Trophoblast cell (in vitro differentiated cells and primary cell): ENCODE measurements at regions not wholly inside any gene's neighbourhood (a gene's known extent, or its start where the extent isn't known, plus 50 kb on each side); places are given as distances from the start of the nearest gene placed in this dataset.

Experiments used
- DNase-seq, 2 donors: peaks; one replicate each; pipeline ENCODE4 v3.0.0-alpha.2; 2016
- H2AFZ ChIP-seq: 2 replicates; pipeline ENCODE4 v1.6.1; 2013; ENCODE audit warnings: low read length, moderate library complexity, mild to moderate bottlenecking; ENCODE audit not compliant: insufficient read depth, poor library complexity
- H2AK5ac ChIP-seq: 2 replicates; pipeline ENCODE4 v1.6.1; 2013; ENCODE audit warnings: mild to moderate bottlenecking, low read length
- H2BK120ac ChIP-seq: 2 replicates; pipeline ENCODE4 v1.6.1; 2013; ENCODE audit warnings: low read length, mild to moderate bottlenecking, moderate library complexity; ENCODE audit not compliant: insufficient read depth, poor library complexity
- H2BK12ac ChIP-seq: 2 replicates; pipeline ENCODE4 v1.6.1; 2013; ENCODE audit warnings: mild to moderate bottlenecking, low read length, moderate library complexity
- H2BK5ac ChIP-seq: 2 replicates; pipeline ENCODE4 v1.6.1; 2013; ENCODE audit warnings: low read length, low read depth, moderate library complexity, mild to moderate bottlenecking; ENCODE audit not compliant: poor library complexity
- H3K14ac ChIP-seq: 2 replicates; pipeline ENCODE4 v1.6.1; 2013; ENCODE audit warnings: mild to moderate bottlenecking, low read length
- H3K18ac ChIP-seq: 2 replicates; pipeline ENCODE4 v1.6.1; 2013; ENCODE audit warnings: mild to moderate bottlenecking, low read length
- H3K23ac ChIP-seq: 2 replicates; pipeline ENCODE4 v1.6.1; 2013; ENCODE audit warnings: low read length
- H3K27ac ChIP-seq: 2 replicates; pipeline ENCODE4 v1.5.1; 2013; ENCODE audit warnings: low read depth, mild to moderate bottlenecking, inconsistent platforms, low read length, moderate library complexity
- H3K27me3 ChIP-seq: 2 replicates; pipeline ENCODE4 v1.6.1; 2013; ENCODE audit warnings: inconsistent platforms, mild to moderate bottlenecking, low read length, moderate library complexity; ENCODE audit not compliant: insufficient read depth
- H3K36me3 ChIP-seq, 2 experiments: 1 replicate in 1 of 2; 2 replicates in 1 of 2; pipeline ENCODE4 v1.6.1; 2013; ENCODE audit warnings: low read length in 2 of 2, mild to moderate bottlenecking in 2 of 2, moderate library complexity in 1 of 2; ENCODE audit not compliant: insufficient read depth in 2 of 2, control insufficient read depth in 1 of 2
- H3K4ac ChIP-seq: 2 replicates; pipeline ENCODE4 v1.6.1; 2013; ENCODE audit warnings: low read depth, mild to moderate bottlenecking, low read length, moderate library complexity
- H3K4me1 ChIP-seq, 2 experiments: 1 replicate in 1 of 2; 2 replicates in 1 of 2; pipeline ENCODE4 v1.6.1; 2013; ENCODE audit warnings: low read length in 2 of 2, mild to moderate bottlenecking in 2 of 2, moderate library complexity in 1 of 2; ENCODE audit not compliant: insufficient read depth in 2 of 2, control insufficient read depth in 1 of 2
- H3K4me2 ChIP-seq: 2 replicates; pipeline ENCODE4 v1.6.1; 2013; ENCODE audit warnings: inconsistent platforms, mild to moderate bottlenecking, low read length, moderate library complexity
- H3K4me3 ChIP-seq: 2 replicates; pipeline ENCODE4 v1.5.1; 2013; ENCODE audit warnings: mild to moderate bottlenecking, low read depth, low read length, inconsistent platforms
- H3K79me1 ChIP-seq: one replicate; pipeline ENCODE4 v1.6.1; 2013; ENCODE audit warnings: low read length
- H3K79me2 ChIP-seq: 2 replicates; pipeline ENCODE4 v1.6.1; 2013; ENCODE audit warnings: low read length, mild to moderate bottlenecking; ENCODE audit not compliant: control insufficient read depth, insufficient read depth, poor library complexity
- H3K9ac ChIP-seq: 2 replicates; pipeline ENCODE4 v1.6.1; 2013; ENCODE audit warnings: mild to moderate bottlenecking, low read length
- H3K9me3 ChIP-seq: 2 replicates; pipeline ENCODE4 v1.6.1; 2013; ENCODE audit warnings: low read depth, mild to moderate bottlenecking, control low read depth, inconsistent platforms, low read length; ENCODE audit not compliant: insufficient read depth
- H4K12ac ChIP-seq: 2 replicates; pipeline ENCODE4 v1.6.1; 2013; ENCODE audit warnings: low read depth, mild to moderate bottlenecking, low read length, moderate library complexity
- H4K8ac ChIP-seq: 2 replicates; pipeline ENCODE4 v1.6.1; 2013; ENCODE audit warnings: low read depth, mild to moderate bottlenecking, low read length, moderate library complexity
- H4K91ac ChIP-seq: one replicate; pipeline ENCODE4 v1.6.1; 2013; ENCODE audit warnings: low read depth, mild to moderate bottlenecking, low read length, moderate library complexity
- WGBS: extraction: QIAGEN DNeasy Blood & Tissue Kit; methylation state at CpG from one replicate; pipeline ENCODE4 v1.1.7; 2013; ENCODE audit warnings: missing lambda C conversion rate; ENCODE audit not compliant: insufficient read length, insufficient coverage; ENCODE audit errors: extremely low coverage; 5-methylcytosine and 5-hydroxymethylcytosine counted together

- no peak overlapping the region for H3K9ac ChIP-seq
- H2AK5ac ChIP-seq = no peak overlapping the region
- H3K4me3 ChIP-seq = no peak overlapping the region
- H4K8ac ChIP-seq = no peak overlapping the region
- H3K23ac ChIP-seq = no peak overlapping the region
- no peak overlapping the region for H2AFZ ChIP-seq
- no peaks in the 10 kb centered on the region for H3K79me2 ChIP-seq
- no CpG with 5 or more reads among the region's 2 CpGs for whole genome bisulfite sequencing
- H3K27ac ChIP-seq = no peak overlapping the region
- no peaks in the 10 kb centered on the region for H3K27me3 ChIP-seq
- H3K18ac ChIP-seq = no peak overlapping the region
- H4K12ac ChIP-seq = no peak overlapping the region
- no peaks in the 10 kb centered on the region for H3K9me3 ChIP-seq
- no peak overlapping the region for H3K14ac ChIP-seq
- no peak overlapping the region for H2BK120ac ChIP-seq
- no peaks in the 10 kb centered on the region for H3K79me1 ChIP-seq
- H3K4ac ChIP-seq = no peak overlapping the region
- no peak overlapping the region for H4K91ac ChIP-seq
- H2BK12ac ChIP-seq = no peak overlapping the region
- H3K36me3 ChIP-seq = no peaks in the 10 kb centered on the region
- H3K4me1 ChIP-seq = no peaks in the 10 kb centered on the region
- no peak overlapping the region for H2BK5ac ChIP-seq
- no peak for DNase-seq
- no peak overlapping the region for H3K4me2 ChIP-seq
Measured at GRCh38 chr6:77339926-77340325, 123.4 kb downstream of the HTR1B start.

- no peaks in the 10 kb centered on the region for H3K79me1 ChIP-seq
- H3K27me3 ChIP-seq = no peaks in the 10 kb centered on the region
- no peak overlapping the region for H2BK120ac ChIP-seq
- no peak for DNase-seq
- no peak overlapping the region for H3K23ac ChIP-seq
- H3K4me1 ChIP-seq = no peaks in the 10 kb centered on the region
- no peak overlapping the region for H2BK5ac ChIP-seq
- peaks cover 2 to 4% of the 10 kb centered on the region in 2 experiments for H3K36me3 ChIP-seq
- H3K4ac ChIP-seq = no peak overlapping the region
- no peak overlapping the region for H3K9ac ChIP-seq
- no peaks in the 10 kb centered on the region for H3K79me2 ChIP-seq
- H2BK12ac ChIP-seq = no peak overlapping the region
- H3K4me2 ChIP-seq = no peak overlapping the region
- no peak overlapping the region for H4K8ac ChIP-seq
- no peak overlapping the region for H2AFZ ChIP-seq
- H2AK5ac ChIP-seq = no peak overlapping the region
- H4K91ac ChIP-seq = no peak overlapping the region
- no peak overlapping the region for H3K14ac ChIP-seq
- H4K12ac ChIP-seq = no peak overlapping the region
- no peak overlapping the region for H3K4me3 ChIP-seq
- no peak overlapping the region for H3K18ac ChIP-seq
- peaks cover 10% of the 10 kb centered on the region for H3K9me3 ChIP-seq
- H3K27ac ChIP-seq = no peak overlapping the region
Measured at GRCh38 chr6:77337392-77337791, 125.9 kb downstream of the HTR1B start.

GRCh38 chr6:77334093-77334492 lies 129.2 kb downstream of the HTR1B start:
- H3K27ac ChIP-seq = no peak overlapping the region
- no peak overlapping the region for H2AFZ ChIP-seq
- no peak overlapping the region for H3K23ac ChIP-seq
- H3K14ac ChIP-seq = no peak overlapping the region
- no peaks in the 10 kb centered on the region for H3K4me1 ChIP-seq
- H3K4ac ChIP-seq = no peak overlapping the region
- no peak overlapping the region for H4K12ac ChIP-seq
- no peak overlapping the region for H4K8ac ChIP-seq
- H3K4me3 ChIP-seq = no peak overlapping the region
- H3K18ac ChIP-seq = no peak overlapping the region
- peaks cover 10% of the 10 kb centered on the region for H3K9me3 ChIP-seq
- no peak for DNase-seq
- no peak overlapping the region for H4K91ac ChIP-seq
- H2BK120ac ChIP-seq = no peak overlapping the region
- no CpG with 5 or more reads among the region's 3 CpGs for WGBS
- no peak overlapping the region for H3K4me2 ChIP-seq
- H2BK12ac ChIP-seq = no peak overlapping the region
- H3K27me3 ChIP-seq = no peaks in the 10 kb centered on the region
- no peaks in the 10 kb centered on the region for H3K79me2 ChIP-seq
- no peak overlapping the region for H3K9ac ChIP-seq
- H2BK5ac ChIP-seq = no peak overlapping the region
- H2AK5ac ChIP-seq = no peak overlapping the region
- H3K79me1 ChIP-seq = no peaks in the 10 kb centered on the region
- H3K36me3 ChIP-seq = peaks cover 2 to 4% of the 10 kb centered on the region in 2 experiments

GRCh38 chr6:77332915-77333623 lies 130.2 kb downstream of the HTR1B start:
- no peak for DNase-seq
- WGBS = no CpG with 5 or more reads among the region's 15 CpGs
- no peaks in the 10 kb centered on the region for H3K79me2 ChIP-seq
- no peak overlapping the region for H3K14ac ChIP-seq
- no peaks in the 10 kb centered on the region for H3K79me1 ChIP-seq
- H2BK120ac ChIP-seq = no peak overlapping the region
- H3K23ac ChIP-seq = no peak overlapping the region
- H3K27me3 ChIP-seq = no peaks in the 10 kb centered on the region
- no peak overlapping the region for H4K8ac ChIP-seq
- no peak overlapping the region for H4K91ac ChIP-seq
- H3K4me1 ChIP-seq = no peaks in the 10 kb centered on the region
- H3K9me3 ChIP-seq = peaks cover 10% of the 10 kb centered on the region
- H2BK12ac ChIP-seq = no peak overlapping the region
- no peak overlapping the region for H3K4me2 ChIP-seq
- H3K9ac ChIP-seq = no peak overlapping the region
- no peak overlapping the region for H4K12ac ChIP-seq
- H3K4ac ChIP-seq = no peak overlapping the region
- H3K18ac ChIP-seq = no peak overlapping the region
- H2AK5ac ChIP-seq = no peak overlapping the region
- H3K4me3 ChIP-seq = no peak overlapping the region
- H3K36me3 ChIP-seq = peaks cover 2 to 4% of the 10 kb centered on the region in 2 experiments
- no peak overlapping the region for H3K27ac ChIP-seq
- no peak overlapping the region for H2AFZ ChIP-seq
- no peak overlapping the region for H2BK5ac ChIP-seq
